ENCODE measurements at regions not wholly inside any gene's neighbourhood (a gene's known extent, or its start where the extent isn't known, plus 50 kb on each side); places are given as distances from the start of the nearest gene placed in this dataset.

- Histone ChIP-seq H3K9ac (ENCODE audit: insufficient read depth in 1 of 2, low read length in 2 of 2) (no peak overlapping the region), H3K4me3 (no peak overlapping the region), H3K27ac (ENCODE audit: low read depth in 1 of 2, low read length in 1 of 2) (no peak overlapping the region), H3K27me3 (ENCODE audit: control insufficient read depth in 3 of 3, insufficient read depth in 3 of 3, low read length in 2 of 3) (peaks cover 3 to 14% (median 5%) of the 10 kb centered on the region in 3 donors), H3K4me1 (ENCODE audit: control insufficient read depth in 5 of 5, insufficient read depth in 5 of 5, low read length in 5 of 5) (peaks cover 0 to 9% (median 0%) of the 10 kb centered on the region in 5 donors), H3K9me3 (ENCODE audit: control insufficient read depth in 4 of 4, insufficient read depth in 3 of 4, low read length in 3 of 4) (peaks cover 0 to 6% (median 0%) of the 10 kb centered on the region in 4 donors), H3K36me3 (ENCODE audit: control insufficient read depth in 4 of 4, insufficient read depth in 4 of 4, low read length in 4 of 4) (no peaks in the 10 kb centered on the region)
- DNase-seq (no peak), ATAC-seq (ENCODE audit: insufficient read depth, low FRiP score) (no peak)
- WGBS, 2 donors: 93 to 95% methylated on average over 3 of the region's 3 CpGs
- no peak for TF ChIP-seq CTCF (IDR thresholded peaks at IDR 0.05; ENCODE audit: control extremely low read depth, extremely low read depth)
Observed at GRCh38 chr20:41774291-41774690, 156.1 kb upstream of the CHD6 start.

- H3K4me3 ChIP-seq: no peak overlapping the region
- no peak for TF ChIP-seq CTCF (IDR thresholded peaks at IDR 0.05; ENCODE audit: control extremely low read depth, extremely low read depth)
- peaks cover 0 to 9% (median 0%) of the 10 kb centered on the region in 5 donors for H3K4me1 ChIP-seq (ENCODE audit: control insufficient read depth in 5 of 5, insufficient read depth in 5 of 5, low read length in 5 of 5)
- no peak for ATAC-seq (ENCODE audit: insufficient read depth, low FRiP score)
- H3K36me3 ChIP-seq (ENCODE audit: control insufficient read depth in 4 of 4, insufficient read depth in 4 of 4, low read length in 4 of 4): no peaks in the 10 kb centered on the region
- no peak for DNase-seq
- peaks cover 0 to 6% (median 0%) of the 10 kb centered on the region in 4 donors for H3K9me3 ChIP-seq (ENCODE audit: control insufficient read depth in 4 of 4, insufficient read depth in 3 of 4, low read length in 3 of 4)
- no peak overlapping the region for H3K27ac ChIP-seq (ENCODE audit: low read depth in 1 of 2, low read length in 1 of 2)
- WGBS, 2 donors: 56 to 66% methylated on average over 2 of the region's 2 CpGs
- no peak overlapping the region for H3K9ac ChIP-seq (ENCODE audit: insufficient read depth in 1 of 2, low read length in 2 of 2)
- peaks cover 0 to 12% (median 0%) of the 10 kb centered on the region in 3 donors for H3K27me3 ChIP-seq (ENCODE audit: control insufficient read depth in 3 of 3, insufficient read depth in 3 of 3, low read length in 2 of 3)
Observed at GRCh38 chr20:41770965-41771364, 152.8 kb upstream of the CHD6 start.

- Histone ChIP-seq H3K27ac (ENCODE audit: low read depth in 1 of 2, low read length in 1 of 2) (no peak overlapping the region), H3K9me3 (ENCODE audit: control insufficient read depth in 4 of 4, insufficient read depth in 3 of 4, low read length in 3 of 4) (peaks cover 0 to 6% (median 0%) of the 10 kb centered on the region in 4 donors), H3K4me3 (no peak overlapping the region), H3K4me1 (ENCODE audit: control insufficient read depth in 5 of 5, insufficient read depth in 5 of 5, low read length in 5 of 5) (peaks cover 0 to 9% (median 0%) of the 10 kb centered on the region in 5 donors), H3K27me3 (ENCODE audit: control insufficient read depth in 3 of 3, insufficient read depth in 3 of 3, low read length in 2 of 3) (peaks cover 0 to 7% (median 0%) of the 10 kb centered on the region in 3 donors), H3K36me3 (ENCODE audit: control insufficient read depth in 4 of 4, insufficient read depth in 4 of 4, low read length in 4 of 4) (no peaks in the 10 kb centered on the region), H3K9ac (ENCODE audit: insufficient read depth in 1 of 2, low read length in 2 of 2) (no peak overlapping the region)
- DNase-seq (no peak), ATAC-seq (ENCODE audit: insufficient read depth, low FRiP score) (no peak)
- 41 to 52% methylated on average over 3 of the region's 3 CpGs for WGBS, 2 donors
- TF ChIP-seq CTCF (IDR thresholded peaks at IDR 0.05; ENCODE audit: control extremely low read depth, extremely low read depth): no peak
Observed at GRCh38 chr20:41770427-41770826, 152.2 kb upstream of the CHD6 start.

GRCh38 chr20:41769592-41770018 lies 151.4 kb upstream of the CHD6 start:
- no peak for ATAC-seq (ENCODE audit: insufficient read depth, low FRiP score)
- Histone ChIP-seq H3K9me3 (ENCODE audit: control insufficient read depth in 4 of 4, insufficient read depth in 3 of 4, low read length in 3 of 4) (peaks cover 0 to 6% (median 0%) of the 10 kb centered on the region in 4 donors), H3K4me1 (ENCODE audit: control insufficient read depth in 5 of 5, insufficient read depth in 5 of 5, low read length in 5 of 5) (peaks cover 0 to 9% (median 0%) of the 10 kb centered on the region in 5 donors), H3K36me3 (ENCODE audit: control insufficient read depth in 4 of 4, insufficient read depth in 4 of 4, low read length in 4 of 4) (no peaks in the 10 kb centered on the region), H3K27me3 (ENCODE audit: control insufficient read depth in 3 of 3, insufficient read depth in 3 of 3, low read length in 2 of 3) (peaks cover 0 to 7% (median 0%) of the 10 kb centered on the region in 3 donors), H3K27ac (ENCODE audit: low read depth in 1 of 2, low read length in 1 of 2) (no peak overlapping the region), H3K9ac (ENCODE audit: insufficient read depth in 1 of 2, low read length in 2 of 2) (no peak overlapping the region), H3K4me3 (no peak overlapping the region)
- 31% methylated on average over 5 of the region's 5 CpGs for WGBS, 2 donors
- peak; percentile 44 to 58 (median 55) for DNase-seq
- no peak for TF ChIP-seq CTCF (IDR thresholded peaks at IDR 0.05; ENCODE audit: control extremely low read depth, extremely low read depth)

All from lung (tissue), 11 donors.